Endothelial cell of umbilical vein (primary cell): ENCODE measurements at regions not wholly inside any gene's neighbourhood (a gene's known extent, or its start where the extent isn't known, plus 50 kb on each side); places are given as distances from the start of the nearest gene placed in this dataset.

Experiments used
- BruUV-seq: library from RNA; stranded (reverse); fragments of 400-500 nt; replicated peaks from 2 replicates; lab custom pipeline; 2021; lab: Mats Ljungman, UMichigan
- CTCF ChIA-PET: fragments of 300-600, 350-600 bp; sonication (Branson Sonifier 250); formaldehyde crosslinking; loops from one replicate; lab custom pipeline; 2021; ENCODE audit warnings: antibody characterized with exemption, inconsistent platforms; lab: Charles Lee
- POLR2A ChIA-PET: fragments of 300-600, 350-600 bp; sonication (Branson Sonifier 250); formaldehyde crosslinking; loops from one replicate; lab custom pipeline; 2021; ENCODE audit warnings: antibody characterized with exemption, inconsistent platforms; lab: Charles Lee
- DNase-seq: peaks from one replicate; pipeline ENCODE4 v3.0.0-alpha.2; 2011; ENCODE audit warnings: low read depth, low spot score
- FAIRE-seq: peaks from 2 replicates; lab custom pipeline; 2011; peaks lifted over from hg19 to GRCh38; lab: Jason Lieb, UNC
- H2AFZ ChIP-seq: 2 replicates; pipeline ENCODE4 v1.6.0; 2012; ENCODE audit warnings: low read depth, low read length, control low read depth, inconsistent platforms
- H3K27ac ChIP-seq: 2 replicates; pipeline ENCODE4 v1.5.1; 2011; ENCODE audit warnings: low read depth, mild to moderate bottlenecking, control low read depth, low read length, moderate library complexity; ENCODE audit not compliant: insufficient read depth
- H3K27me3 ChIP-seq, 2 experiments: 2 replicates each; pipeline versions ENCODE4 v1.6.0 to v1.6.1; 2011; ENCODE audit warnings: low read length in 2 of 2, mixed read lengths in 1 of 2; ENCODE audit not compliant: control insufficient read depth in 2 of 2, insufficient read depth in 2 of 2
- H3K36me3 ChIP-seq, 2 experiments: 2 replicates in 1 of 2; 3 replicates in 1 of 2; pipeline ENCODE4 v1.5.1; 2011; ENCODE audit warnings: low read length in 2 of 2, mild to moderate bottlenecking in 1 of 2, moderate library complexity in 1 of 2; ENCODE audit not compliant: control insufficient read depth in 2 of 2, insufficient read depth in 2 of 2; ENCODE audit errors: extremely low read depth in 1 of 2
- H3K4me1 ChIP-seq: 3 replicates; pipeline ENCODE4 v1.5.1; 2011; ENCODE audit warnings: mild to moderate bottlenecking, low read length; ENCODE audit not compliant: control insufficient read depth, insufficient read depth; ENCODE audit errors: extremely low read depth
- H3K4me2 ChIP-seq: 2 replicates; pipeline ENCODE4 v1.6.1; 2011; ENCODE audit warnings: low read length, control low read depth, mixed read lengths; ENCODE audit not compliant: insufficient read depth
- H3K4me3 ChIP-seq, 3 experiments: fragments of 200-600 bp in 1 of 3; sonication (generic), shearing (Covaris generic) in 1 of 3; replicated peaks in 1 of 3; 2 replicates each; pipeline ENCODE4 v1.5.1; 2011 to 2016; ENCODE audit warnings: control low read depth in 3 of 3, low read length in 3 of 3, mild to moderate bottlenecking in 2 of 3, inconsistent platforms in 1 of 3, low read depth in 1 of 3, moderate library complexity in 1 of 3; ENCODE audit not compliant: insufficient read depth in 1 of 3
- H3K79me2 ChIP-seq: 2 replicates; pipeline ENCODE4 v1.6.0; 2012; ENCODE audit warnings: low read length, inconsistent platforms; ENCODE audit not compliant: control insufficient read depth, insufficient read depth
- H3K9ac ChIP-seq: replicated peaks from 2 replicates; pipeline ENCODE3; 2011; ENCODE audit warnings: low read length, control low read depth; ENCODE audit not compliant: insufficient read depth; ENCODE audit errors: extremely low read depth
- H3K9me1 ChIP-seq: replicated peaks from 3 replicates; pipeline ENCODE4 v1.6.0; 2011; ENCODE audit warnings: mild to moderate bottlenecking, low read length; ENCODE audit not compliant: control insufficient read depth, insufficient read depth; ENCODE audit errors: extremely low read depth
- H3K9me3 ChIP-seq: replicated peaks from 2 replicates; pipeline ENCODE4 v1.5.1; 2012; ENCODE audit warnings: low read length, inconsistent platforms; ENCODE audit not compliant: control insufficient read depth, insufficient read depth
- H4K20me1 ChIP-seq: replicated peaks from 2 replicates; pipeline ENCODE3; 2011; ENCODE audit warnings: mild to moderate bottlenecking, low read length; ENCODE audit not compliant: control insufficient read depth, insufficient read depth; ENCODE audit errors: extremely low read depth
- CTCF ChIP-seq, 2 donors: IDR thresholded peaks; 1 replicate in 1 of 2; 2 replicates in 1 of 2; pipeline ENCODE4 v1.5.1; 2011; ENCODE audit warnings: low read length in 2 of 2, mild to moderate bottlenecking in 2 of 2, moderate library complexity in 2 of 2, control low read depth in 1 of 2, inconsistent platforms in 1 of 2, low read depth in 1 of 2; ENCODE audit not compliant: insufficient read depth in 1 of 2; ENCODE audit errors: extremely low read depth in 1 of 2
- EZH2 ChIP-seq: IDR thresholded peaks from 2 replicates; pipeline ENCODE4 v1.6.1; 2012; ENCODE audit warnings: borderline replicate concordance, low read depth, mild to moderate bottlenecking, moderate library complexity, low read length, inconsistent platforms; ENCODE audit not compliant: severe bottlenecking
- FOS ChIP-seq: IDR thresholded peaks from 2 replicates; pipeline ENCODE4 v1.6.1; 2011; ENCODE audit warnings: mild to moderate bottlenecking, low read length, moderate library complexity, borderline replicate concordance; ENCODE audit not compliant: insufficient read depth
- GATA2 ChIP-seq: IDR thresholded peaks from 2 replicates; pipeline ENCODE4 v1.7.0; 2011; ENCODE audit warnings: low read depth, mild to moderate bottlenecking, moderate library complexity, mixed read lengths, low read length; ENCODE audit not compliant: insufficient read length, insufficient read depth
- JUN ChIP-seq: IDR thresholded peaks from 2 replicates; pipeline ENCODE4 v1.6.1; 2011; ENCODE audit warnings: borderline replicate concordance, low read depth; ENCODE audit not compliant: insufficient read length, insufficient read depth
- MAX ChIP-seq: IDR thresholded peaks from 2 replicates; pipeline ENCODE4 v1.6.1; 2011; ENCODE audit not compliant: insufficient read depth, insufficient read length
- MYC ChIP-seq: IDR thresholded peaks from one replicate; pipeline ENCODE4 v1.6.1; 2011; ENCODE audit warnings: mild to moderate bottlenecking, low read depth, low read length
- POLR2A ChIP-seq: IDR thresholded peaks from 2 replicates; pipeline ENCODE4 v1.6.1; 2012; ENCODE audit warnings: low read depth, mild to moderate bottlenecking, control low read depth, low read length
- POLR2AphosphoS5 ChIP-seq: IDR thresholded peaks from 2 replicates; pipeline ENCODE4 v1.6.1; 2012; ENCODE audit warnings: low read depth, mild to moderate bottlenecking, control low read depth, low read length, moderate library complexity; ENCODE audit not compliant: insufficient read depth
- dilution Hi-C: fragments of 300-500 bp; cut with MboI; formaldehyde crosslinking; loops from one replicate; pipeline ENCODE4 v1.15.0; 2019; ENCODE audit warnings: low sequenced_read_pairs; ENCODE audit not compliant: extremely low pct_ligation_motif_present
- intact Hi-C: fragments of 100-400 bp; cut with micrococcal nuclease; formaldehyde crosslinking; loops from one replicate; pipeline ENCODE4 v1.10.0; 2022

- H3K4me3 ChIP-seq, result no peak overlapping the region
- CTCF ChIA-PET, result no interaction called here
- H3K27me3 ChIP-seq, result no peaks in the 10 kb centered on the region
- BruUV-seq, result no TSS peak
- H3K9me1 ChIP-seq, result no peaks in the 10 kb centered on the region
- H4K20me1 ChIP-seq, result no peaks in the 10 kb centered on the region
- no peaks in the 10 kb centered on the region for H3K9me3 ChIP-seq
- H3K36me3 ChIP-seq, result no peaks in the 10 kb centered on the region
- H3K9ac ChIP-seq, result no peak overlapping the region
- no peaks in the 10 kb centered on the region for H3K4me1 ChIP-seq
- POLR2A ChIA-PET, result no interaction called here
- no peak overlapping the region for H3K4me2 ChIP-seq
- H3K79me2 ChIP-seq, result no peaks in the 10 kb centered on the region
- intact Hi-C loops, result no loop called here
- H2AFZ ChIP-seq, result no peak overlapping the region
- no peak overlapping the region for H3K27ac ChIP-seq
- DNase-seq (no peak), FAIRE-seq (no peak)
- TF ChIP-seq CTCF (IDR thresholded peaks at IDR 0.05; ENCODE audit: extremely low read depth in 1 of 2, insufficient read depth in 1 of 2, low read depth in 1 of 2, low read length in 2 of 2) (no peak), EZH2 (no peak), POLR2A (no peak), MYC (no peak), POLR2AphosphoS5 (no peak), MAX (no peak), FOS (no peak), GATA2 (no peak), JUN (no peak)
- dilution Hi-C loops, result no loop called here
Measured at GRCh38 chr14:28088125-28088524, 678.5 kb upstream of the FOXG1 start.
